ENCODE measurements at regions not wholly inside any gene's neighbourhood (a gene's known extent, or its start where the extent isn't known, plus 50 kb on each side); places are given as distances from the start of the nearest gene placed in this dataset.

- H3K27me3 ChIP-seq (ENCODE audit: control insufficient read depth in 3 of 3, insufficient read depth in 3 of 3, low read length in 2 of 3), result no peaks in the 10 kb centered on the region
- H3K36me3 ChIP-seq (ENCODE audit: control insufficient read depth in 4 of 4, insufficient read depth in 4 of 4, low read length in 4 of 4), result no peaks in the 10 kb centered on the region
- H3K4me3 ChIP-seq, result no peak overlapping the region
- 94 to 95% methylated on average over 15 to 19 of the region's 19 CpGs for WGBS, 2 donors
- peaks cover 0 to 23% (median 7%) of the 10 kb centered on the region in 4 donors for H3K9me3 ChIP-seq (ENCODE audit: control insufficient read depth in 4 of 4, insufficient read depth in 3 of 4, low read length in 3 of 4)
- H3K9ac ChIP-seq (ENCODE audit: insufficient read depth in 1 of 2, low read length in 2 of 2), result no peak overlapping the region
- H3K4me1 ChIP-seq (ENCODE audit: control insufficient read depth in 5 of 5, insufficient read depth in 5 of 5, low read length in 5 of 5), result no peaks in the 10 kb centered on the region
- H3K27ac ChIP-seq (ENCODE audit: low read depth in 1 of 2, low read length in 1 of 2), result no peak overlapping the region
- no peak for DNase-seq
- no peak for ATAC-seq (ENCODE audit: insufficient read depth, low FRiP score)
- TF ChIP-seq, protein P1, sequence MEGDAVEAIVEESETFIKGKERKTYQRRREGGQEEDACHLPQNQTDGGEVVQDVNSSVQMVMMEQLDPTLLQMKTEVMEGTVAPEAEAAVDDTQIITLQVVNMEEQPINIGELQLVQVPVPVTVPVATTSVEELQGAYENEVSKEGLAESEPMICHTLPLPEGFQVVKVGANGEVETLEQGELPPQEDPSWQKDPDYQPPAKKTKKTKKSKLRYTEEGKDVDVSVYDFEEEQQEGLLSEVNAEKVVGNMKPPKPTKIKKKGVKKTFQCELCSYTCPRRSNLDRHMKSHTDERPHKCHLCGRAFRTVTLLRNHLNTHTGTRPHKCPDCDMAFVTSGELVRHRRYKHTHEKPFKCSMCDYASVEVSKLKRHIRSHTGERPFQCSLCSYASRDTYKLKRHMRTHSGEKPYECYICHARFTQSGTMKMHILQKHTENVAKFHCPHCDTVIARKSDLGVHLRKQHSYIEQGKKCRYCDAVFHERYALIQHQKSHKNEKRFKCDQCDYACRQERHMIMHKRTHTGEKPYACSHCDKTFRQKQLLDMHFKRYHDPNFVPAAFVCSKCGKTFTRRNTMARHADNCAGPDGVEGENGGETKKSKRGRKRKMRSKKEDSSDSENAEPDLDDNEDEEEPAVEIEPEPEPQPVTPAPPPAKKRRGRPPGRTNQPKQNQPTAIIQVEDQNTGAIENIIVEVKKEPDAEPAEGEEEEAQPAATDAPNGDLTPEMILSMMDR (IDR thresholded peaks at IDR 0.05; ENCODE audit: control extremely low read depth, extremely low read depth), result no peak
Measured at GRCh38 chr19:24003537-24003936, 83.5 kb upstream of the ZNF254 start.

- TF ChIP-seq, protein P1 (IDR thresholded peaks at IDR 0.05; ENCODE audit: control extremely low read depth, extremely low read depth), result no peak
- H3K9me3 ChIP-seq (ENCODE audit: control insufficient read depth in 4 of 4, insufficient read depth in 3 of 4, low read length in 3 of 4), result peaks cover 0 to 23% (median 6%) of the 10 kb centered on the region in 4 donors
- DNase-seq (no peak), ATAC-seq (ENCODE audit: insufficient read depth, low FRiP score) (no peak)
- 72 to 78% methylated on average over 6 of the region's 6 CpGs for WGBS, 2 donors
- no peak overlapping the region for H3K27ac ChIP-seq (ENCODE audit: low read depth in 1 of 2, low read length in 1 of 2)
- no peak overlapping the region for H3K4me3 ChIP-seq
- no peak overlapping the region for H3K9ac ChIP-seq (ENCODE audit: insufficient read depth in 1 of 2, low read length in 2 of 2)
- no peaks in the 10 kb centered on the region for H3K4me1 ChIP-seq (ENCODE audit: control insufficient read depth in 5 of 5, insufficient read depth in 5 of 5, low read length in 5 of 5)
- H3K27me3 ChIP-seq (ENCODE audit: control insufficient read depth in 3 of 3, insufficient read depth in 3 of 3, low read length in 2 of 3), result no peaks in the 10 kb centered on the region
- no peaks in the 10 kb centered on the region for H3K36me3 ChIP-seq (ENCODE audit: control insufficient read depth in 4 of 4, insufficient read depth in 4 of 4, low read length in 4 of 4)
Measured at GRCh38 chr19:24004166-24004565, 82.8 kb upstream of the ZNF254 start.

GRCh38 chr19:24029941-24030636 is 56.9 kb upstream of the ZNF254 start:
- peaks cover 0 to 4% (median 0%) of the 10 kb centered on the region in 4 donors for H3K36me3 ChIP-seq (ENCODE audit: control insufficient read depth in 4 of 4, insufficient read depth in 4 of 4, low read length in 4 of 4)
- H3K9me3 ChIP-seq (ENCODE audit: control insufficient read depth in 4 of 4, insufficient read depth in 3 of 4, low read length in 3 of 4), result no peaks in the 10 kb centered on the region
- no peak overlapping the region for H3K9ac ChIP-seq (ENCODE audit: insufficient read depth in 1 of 2, low read length in 2 of 2)
- no peak overlapping the region for H3K4me3 ChIP-seq
- WGBS, 2 donors, result 63 to 82% methylated on average over 8 of the region's 8 CpGs
- peaks cover 1 to 8% (median 7%) of the 10 kb centered on the region in 5 donors for H3K4me1 ChIP-seq (ENCODE audit: control insufficient read depth in 5 of 5, insufficient read depth in 5 of 5, low read length in 5 of 5)
- ATAC-seq (ENCODE audit: insufficient read depth, low FRiP score) (no peak), DNase-seq (peak; percentile 6 to 17 (median 13))
- TF ChIP-seq, protein P1 (IDR thresholded peaks at IDR 0.05; ENCODE audit: control extremely low read depth, extremely low read depth), result no peak
- no peak overlapping the region for H3K27ac ChIP-seq (ENCODE audit: low read depth in 1 of 2, low read length in 1 of 2)
- H3K27me3 ChIP-seq (ENCODE audit: control insufficient read depth in 3 of 3, insufficient read depth in 3 of 3, low read length in 2 of 3), result no peaks in the 10 kb centered on the region

Measured in lung (tissue), 11 donors.